OCI-LY7 (cell line): ENCODE measurements at regions not wholly inside any gene's neighbourhood (a gene's known extent, or its start where the extent isn't known, plus 50 kb on each side); places are given as distances from the start of the nearest gene placed in this dataset.

Experiments used
- BruUV-seq: library from RNA; stranded (reverse); fragments of 400-500 nt; replicated peaks from 2 replicates; lab custom pipeline; 2021; lab: Mats Ljungman, UMichigan
- CTCF ChIA-PET: fragments of 300-600 bp; sonication (Branson Sonifier 250); formaldehyde crosslinking; loops from one replicate; lab custom pipeline; 2022; ENCODE audit warnings: antibody characterized with exemption; ENCODE audit not compliant: unreplicated experiment; lab: Charles Lee
- POLR2A ChIA-PET: fragments of 300-600 bp; sonication (Branson Sonifier 250); formaldehyde crosslinking; loops from one replicate; lab custom pipeline; 2022; ENCODE audit warnings: antibody characterized with exemption; lab: Charles Lee
- DNase-seq: peaks from one replicate; pipeline ENCODE4 v3.0.0-alpha.2; 2015; ENCODE audit warnings: low spot score
- H2AFZ ChIP-seq: fragments of 200-600 bp; sonication (generic), shearing (Covaris generic); 2 replicates; pipeline ENCODE4 v1.6.1; 2014; ENCODE audit warnings: mild to moderate bottlenecking, antibody characterized with exemption, low read length, moderate library complexity
- H3K27ac ChIP-seq: fragments of 200-600 bp; sonication (generic); 2 replicates; pipeline ENCODE4 v1.5.1; 2014; ENCODE audit warnings: mixed run types, low read depth, mild to moderate bottlenecking, moderate library complexity, low read length, inconsistent platforms; ENCODE audit not compliant: poor library complexity, severe bottlenecking
- H3K36me3 ChIP-seq: fragments of 200-600 bp; sonication (generic); 2 replicates; pipeline ENCODE4 v1.6.1; 2014; ENCODE audit warnings: mild to moderate bottlenecking, antibody characterized with exemption, low read length, moderate library complexity, mixed read lengths; ENCODE audit not compliant: insufficient read depth
- H3K4me1 ChIP-seq: fragments of 200-600 bp; sonication (generic); 2 replicates; pipeline ENCODE4 v1.5.1; 2014; ENCODE audit warnings: mild to moderate bottlenecking, low read length; ENCODE audit not compliant: insufficient read depth, poor library complexity, severe bottlenecking
- H3K4me2 ChIP-seq: fragments of 200-600 bp; sonication (generic); 2 replicates; pipeline ENCODE4 v1.6.1; 2014; ENCODE audit warnings: mild to moderate bottlenecking, low read length
- H3K4me3 ChIP-seq: fragments of 200-600 bp; sonication (generic); 2 replicates; pipeline ENCODE4 v1.5.1; 2014; ENCODE audit warnings: mild to moderate bottlenecking, low read depth, low read length; ENCODE audit not compliant: poor library complexity, severe bottlenecking
- H3K79me2 ChIP-seq: fragments of 200-600 bp; sonication (generic); 2 replicates; pipeline ENCODE4 v1.6.1; 2016; ENCODE audit warnings: low read depth, mild to moderate bottlenecking, low read length, moderate library complexity, mixed read lengths; ENCODE audit not compliant: insufficient read depth
- H3K9me2 ChIP-seq: fragments of 200-600 bp; sonication (generic); 2 replicates; pipeline ENCODE4 v1.6.1; 2016; ENCODE audit warnings: mild to moderate bottlenecking, low read length, mixed read lengths; ENCODE audit not compliant: insufficient read depth
- H3K9me3 ChIP-seq: fragments of 200-600 bp; sonication (generic); 2 replicates; pipeline ENCODE4 v1.6.1; 2014; ENCODE audit warnings: mild to moderate bottlenecking, mixed run types, low read length, mixed read lengths
- H4K20me1 ChIP-seq: fragments of 200-600 bp; sonication (generic); 2 replicates; pipeline ENCODE4 v1.6.1; 2014; ENCODE audit warnings: mild to moderate bottlenecking, antibody characterized with exemption, low read length, moderate library complexity, mixed read lengths; ENCODE audit not compliant: insufficient read depth
- CTCF ChIP-seq: fragments of 200-600 bp; sonication (generic); conservative IDR thresholded peaks from 2 replicates; pipeline ENCODE4 v1.5.1; 2014; ENCODE audit warnings: mild to moderate bottlenecking, antibody characterized with exemption, low read length, moderate library complexity, mixed read lengths
- EZH2phosphoT487 ChIP-seq: fragments of 200-600 bp; sonication (generic); IDR thresholded peaks from 2 replicates; pipeline ENCODE4 v1.6.1; 2018; ENCODE audit warnings: low read depth, borderline replicate concordance, mild to moderate bottlenecking, mixed run types, antibody characterized with exemption, low read length, moderate library complexity, mixed read lengths
- intact Hi-C: fragments of 100-400 bp; cut with micrococcal nuclease; formaldehyde crosslinking; loops from one replicate; pipeline ENCODE4 v1.10.0; 2022; ENCODE audit not compliant: unreplicated experiment

GRCh38 chr10:111158595-111158994, 81.8 kb downstream of the ADRA2A start:
- no peak overlapping the region for H2AFZ ChIP-seq
- H3K9me2 ChIP-seq, result no peaks in the 10 kb centered on the region
- TF ChIP-seq CTCF (no peak), EZH2phosphoT487 (no peak)
- no peak overlapping the region for H3K4me3 ChIP-seq
- no peaks in the 10 kb centered on the region for H3K4me1 ChIP-seq
- no peaks in the 10 kb centered on the region for H3K36me3 ChIP-seq
- no peak for DNase-seq
- no peak overlapping the region for H3K27ac ChIP-seq
- no peaks in the 10 kb centered on the region for H3K9me3 ChIP-seq
- intact Hi-C loops, result no loop called here
- BruUV-seq, result no TSS peak
- no peak overlapping the region for H3K4me2 ChIP-seq
- CTCF ChIA-PET, result no interaction called here
- POLR2A ChIA-PET, result interaction anchor here (0.5 to 0.6 kb wide), 2 partner anchors 13 to 221 kb away, joined by 3 read pairs; no protein-coding TSS in a partner anchor
- no peaks in the 10 kb centered on the region for H4K20me1 ChIP-seq
- no peaks in the 10 kb centered on the region for H3K79me2 ChIP-seq

- no peak overlapping the region for H3K4me3 ChIP-seq
- no peaks in the 10 kb centered on the region for H3K9me3 ChIP-seq
- no TSS peak for BruUV-seq
- intact Hi-C loops, result no loop called here
- no peak for DNase-seq
- no peaks in the 10 kb centered on the region for H4K20me1 ChIP-seq
- H3K79me2 ChIP-seq, result no peaks in the 10 kb centered on the region
- H3K36me3 ChIP-seq, result no peaks in the 10 kb centered on the region
- TF ChIP-seq CTCF, result no peak
- ChIA-PET POLR2A (interaction anchor here (0.6 kb wide), 2 partner anchors 153 to 412 kb away, joined by 3 to 5 read pairs; no protein-coding TSS in a partner anchor), CTCF (no interaction called here)
- H3K27ac ChIP-seq, result no peak overlapping the region
- H2AFZ ChIP-seq, result no peak overlapping the region
- H3K9me2 ChIP-seq, result no peaks in the 10 kb centered on the region
- H3K4me1 ChIP-seq, result no peaks in the 10 kb centered on the region
- H3K4me2 ChIP-seq, result no peak overlapping the region
Observed at GRCh38 chr10:111161109-111161874, 84.5 kb downstream of the ADRA2A start.

GRCh38 chr10:111171183-111171582, 94.4 kb downstream of the ADRA2A start:
- Histone ChIP-seq H2AFZ (no peak overlapping the region), H3K27ac (no peak overlapping the region), H3K4me1 (no peaks in the 10 kb centered on the region), H3K4me2 (no peak overlapping the region), H3K9me3 (no peaks in the 10 kb centered on the region), H4K20me1 (no peaks in the 10 kb centered on the region), H3K36me3 (no peaks in the 10 kb centered on the region), H3K79me2 (no peaks in the 10 kb centered on the region), H3K4me3 (no peak overlapping the region), H3K9me2 (no peaks in the 10 kb centered on the region)
- intact Hi-C loops, result no loop called here
- POLR2A ChIA-PET, result no interaction called here
- CTCF ChIA-PET, result no interaction called here
- no TSS peak for BruUV-seq
- DNase-seq, result no peak
- TF ChIP-seq EZH2phosphoT487 (no peak), CTCF (no peak)
